Loucy (cell line): ENCODE measurements at regions not wholly inside any gene's neighbourhood (a gene's known extent, or its start where the extent isn't known, plus 50 kb on each side); places are given as distances from the start of the nearest gene placed in this dataset.

Experiments used
- H2AFZ ChIP-seq: fragments of 200-600 bp; sonication (generic); 2 replicates; pipeline ENCODE4 v1.6.0; 2016; ENCODE audit warnings: antibody characterized with exemption, mild to moderate bottlenecking, low read length, moderate library complexity
- H3F3A ChIP-seq: fragments of 200-600 bp; 2 replicates; pipeline ENCODE4 v1.6.0; 2016; ENCODE audit warnings: antibody characterized with exemption, low read depth, mild to moderate bottlenecking
- H3K27me3 ChIP-seq: fragments of 200-600 bp; sonication (generic); 2 replicates; pipeline ENCODE4 v1.6.1; 2014; ENCODE audit warnings: low read length, mild to moderate bottlenecking; ENCODE audit not compliant: insufficient read depth, poor library complexity, severe bottlenecking
- H3K36me3 ChIP-seq: fragments of 200-600 bp; sonication (generic); 2 replicates; pipeline ENCODE4 v1.6.1; 2016; ENCODE audit warnings: low read length; ENCODE audit not compliant: insufficient read depth
- H3K4me1 ChIP-seq: fragments of 200-600 bp; sonication (generic); 2 replicates; pipeline ENCODE4 v1.5.1; 2014; ENCODE audit warnings: low read length, mild to moderate bottlenecking; ENCODE audit not compliant: insufficient read depth, poor library complexity, severe bottlenecking
- H3K4me2 ChIP-seq: fragments of 200-600 bp; sonication (generic); 2 replicates; pipeline ENCODE4 v1.6.0; 2014; ENCODE audit warnings: antibody characterized with exemption, low read length, low read depth, mild to moderate bottlenecking; ENCODE audit not compliant: poor library complexity, severe bottlenecking
- H3K4me3 ChIP-seq: fragments of 200-600 bp; sonication (generic); 2 replicates; pipeline ENCODE4 v1.5.1; 2014; ENCODE audit warnings: low read length, mild to moderate bottlenecking, mixed read lengths; ENCODE audit not compliant: poor library complexity, severe bottlenecking
- H3K79me2 ChIP-seq: fragments of 200-600 bp; sonication (generic); 2 replicates; pipeline ENCODE4 v1.6.1; 2014; ENCODE audit warnings: low read length; ENCODE audit not compliant: insufficient read depth
- H3K9ac ChIP-seq: fragments of 200-600 bp; sonication (generic); 2 replicates; pipeline ENCODE4 v1.6.0; 2014; ENCODE audit warnings: mild to moderate bottlenecking, low read depth, low read length, moderate library complexity; ENCODE audit not compliant: poor library complexity, severe bottlenecking
- H3K9me2 ChIP-seq: fragments of 200-600 bp; sonication (generic); replicated peaks from 2 replicates; pipeline ENCODE4 v1.6.1; 2016; ENCODE audit warnings: low read depth, low read length, mixed read lengths
- H3K9me3 ChIP-seq: fragments of 200-600 bp; sonication (generic); 2 replicates; pipeline ENCODE4 v1.6.1; 2014; ENCODE audit warnings: mild to moderate bottlenecking, antibody characterized with exemption, low read length, low read depth; ENCODE audit not compliant: insufficient read depth
- H4K20me1 ChIP-seq: fragments of 200-600 bp; sonication (generic); 2 replicates; pipeline ENCODE4 v1.6.0; 2014; ENCODE audit warnings: antibody characterized with exemption, low read length, mild to moderate bottlenecking; ENCODE audit not compliant: insufficient read depth, poor library complexity, severe bottlenecking
- EZH2phosphoT487 ChIP-seq: fragments of 200-600 bp; IDR thresholded peaks from 2 replicates; pipeline ENCODE4 v1.6.1; 2018; ENCODE audit warnings: antibody characterized with exemption, mild to moderate bottlenecking, moderate library complexity, borderline replicate concordance
- TF ChIP-seq, protein P1 (sequence below): fragments of 200-600 bp; sonication (generic); conservative IDR thresholded peaks from 2 replicates; pipeline ENCODE4 v1.5.1; 2014; ENCODE audit warnings: mild to moderate bottlenecking, antibody characterized with exemption, low read length

DNA sequence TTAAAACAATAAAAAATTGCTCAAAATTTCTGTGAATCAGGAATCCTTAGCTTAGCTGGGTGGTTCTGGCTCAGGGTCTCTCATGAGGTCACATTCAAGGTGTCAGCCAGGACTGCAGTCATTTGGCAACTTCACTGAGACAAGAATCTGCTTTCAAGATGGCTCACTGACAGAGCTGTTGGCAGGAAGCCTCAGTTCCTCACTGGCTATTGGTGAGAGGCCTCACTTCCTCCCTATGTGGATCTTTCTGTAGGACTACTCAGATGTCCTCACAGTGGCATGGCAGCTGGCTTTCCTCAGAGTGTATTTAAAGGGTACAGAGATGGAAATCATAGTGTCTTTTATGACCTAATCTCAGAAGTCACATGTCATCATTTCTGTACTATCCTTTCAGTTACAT, 785.7 kb downstream of the ADGRL2 start:
- H3K9me3 ChIP-seq: no peaks in the 10 kb centered on the region
- H3F3A ChIP-seq: no peaks in the 10 kb centered on the region
- H3K4me1 ChIP-seq: no peaks in the 10 kb centered on the region
- peak overlapping the region; percentile 30; the same call in 1 of the 2 replicates for H2AFZ ChIP-seq
- no peaks in the 10 kb centered on the region for H3K79me2 ChIP-seq
- TF ChIP-seq, protein P1, sequence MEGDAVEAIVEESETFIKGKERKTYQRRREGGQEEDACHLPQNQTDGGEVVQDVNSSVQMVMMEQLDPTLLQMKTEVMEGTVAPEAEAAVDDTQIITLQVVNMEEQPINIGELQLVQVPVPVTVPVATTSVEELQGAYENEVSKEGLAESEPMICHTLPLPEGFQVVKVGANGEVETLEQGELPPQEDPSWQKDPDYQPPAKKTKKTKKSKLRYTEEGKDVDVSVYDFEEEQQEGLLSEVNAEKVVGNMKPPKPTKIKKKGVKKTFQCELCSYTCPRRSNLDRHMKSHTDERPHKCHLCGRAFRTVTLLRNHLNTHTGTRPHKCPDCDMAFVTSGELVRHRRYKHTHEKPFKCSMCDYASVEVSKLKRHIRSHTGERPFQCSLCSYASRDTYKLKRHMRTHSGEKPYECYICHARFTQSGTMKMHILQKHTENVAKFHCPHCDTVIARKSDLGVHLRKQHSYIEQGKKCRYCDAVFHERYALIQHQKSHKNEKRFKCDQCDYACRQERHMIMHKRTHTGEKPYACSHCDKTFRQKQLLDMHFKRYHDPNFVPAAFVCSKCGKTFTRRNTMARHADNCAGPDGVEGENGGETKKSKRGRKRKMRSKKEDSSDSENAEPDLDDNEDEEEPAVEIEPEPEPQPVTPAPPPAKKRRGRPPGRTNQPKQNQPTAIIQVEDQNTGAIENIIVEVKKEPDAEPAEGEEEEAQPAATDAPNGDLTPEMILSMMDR: no peak
- no peak for TF ChIP-seq EZH2phosphoT487
- H3K9me2 ChIP-seq: no peaks in the 10 kb centered on the region
- H4K20me1 ChIP-seq: no peaks in the 10 kb centered on the region
- no peaks in the 10 kb centered on the region for H3K27me3 ChIP-seq
- H3K9ac ChIP-seq: no peak overlapping the region
- no peak overlapping the region for H3K4me3 ChIP-seq
- no peaks in the 10 kb centered on the region for H3K36me3 ChIP-seq
- no peak overlapping the region for H3K4me2 ChIP-seq

DNA sequence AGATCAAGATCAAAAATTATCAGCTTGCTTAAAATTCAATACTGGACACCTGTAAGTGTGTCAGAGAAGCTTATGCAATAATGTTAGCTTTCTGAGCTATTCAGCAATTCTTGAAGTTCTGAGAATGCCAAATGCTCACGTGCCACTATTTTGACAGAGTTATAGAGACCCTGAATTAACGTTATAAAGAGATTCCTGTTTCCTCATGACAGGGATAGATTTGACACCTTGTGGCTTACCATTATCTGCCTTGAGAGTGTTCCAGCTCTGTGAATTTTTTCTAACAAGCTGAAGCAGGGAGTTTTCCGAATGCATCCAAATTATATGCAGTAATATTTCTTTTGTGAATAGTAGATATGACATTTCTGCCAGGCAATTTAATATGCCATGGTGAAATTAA, 781.6 kb downstream of the ADGRL2 start:
- no peaks in the 10 kb centered on the region for H3K79me2 ChIP-seq
- no peak for TF ChIP-seq EZH2phosphoT487
- TF ChIP-seq, protein P1: no peak
- no peaks in the 10 kb centered on the region for H3K9me3 ChIP-seq
- no peaks in the 10 kb centered on the region for H3K27me3 ChIP-seq
- no peak overlapping the region for H3K4me2 ChIP-seq
- no peaks in the 10 kb centered on the region for H4K20me1 ChIP-seq
- H3F3A ChIP-seq: no peaks in the 10 kb centered on the region
- no peak overlapping the region for H3K4me3 ChIP-seq
- no peaks in the 10 kb centered on the region for H3K9me2 ChIP-seq
- no peak overlapping the region for H3K9ac ChIP-seq
- peaks cover 7% of the 10 kb centered on the region for H3K4me1 ChIP-seq
- no peak overlapping the region for H2AFZ ChIP-seq
- H3K36me3 ChIP-seq: no peaks in the 10 kb centered on the region

DNA sequence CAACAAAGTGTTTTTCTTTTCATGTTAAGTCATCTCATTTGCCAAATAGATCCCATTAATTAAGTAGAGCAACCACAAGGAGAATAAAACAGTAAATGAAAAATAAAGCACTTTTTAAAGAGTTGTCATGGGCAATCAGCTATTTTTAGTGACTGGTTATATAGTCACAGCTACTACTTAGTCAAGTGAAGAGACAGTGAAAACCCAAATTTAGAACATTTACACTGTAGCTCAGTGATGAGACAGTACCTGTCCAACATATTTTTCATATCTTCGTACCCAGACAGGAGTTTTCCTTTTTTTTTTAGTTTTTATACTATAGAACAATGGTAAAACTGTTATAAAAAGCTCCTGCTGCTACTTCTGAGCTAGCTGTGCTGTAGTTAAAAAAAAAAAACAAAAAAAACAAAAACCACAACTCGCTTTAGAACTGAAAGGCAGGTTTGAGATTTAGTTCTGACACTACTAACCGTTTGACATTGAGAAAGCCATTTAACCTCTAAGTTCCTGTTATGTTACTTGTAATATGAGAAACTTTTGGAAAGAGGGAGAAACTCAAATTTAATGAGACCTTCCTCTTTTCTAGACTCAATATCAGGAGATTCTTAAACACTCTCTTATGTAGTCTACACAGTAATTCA, 777.5 kb downstream of the ADGRL2 start:
- no peak for TF ChIP-seq EZH2phosphoT487
- TF ChIP-seq, protein P1: no peak
- no peaks in the 10 kb centered on the region for H4K20me1 ChIP-seq
- H3K4me1 ChIP-seq: peaks cover 7% of the 10 kb centered on the region
- H3K79me2 ChIP-seq: no peaks in the 10 kb centered on the region
- H3F3A ChIP-seq: no peaks in the 10 kb centered on the region
- no peaks in the 10 kb centered on the region for H3K9me2 ChIP-seq
- no peak overlapping the region for H3K4me3 ChIP-seq
- H3K4me2 ChIP-seq: no peak overlapping the region
- no peaks in the 10 kb centered on the region for H3K27me3 ChIP-seq
- H3K9me3 ChIP-seq: no peaks in the 10 kb centered on the region
- H3K36me3 ChIP-seq: no peaks in the 10 kb centered on the region
- H2AFZ ChIP-seq: no peak overlapping the region
- no peak overlapping the region for H3K9ac ChIP-seq
